ENCODE measurements at regions not wholly inside any gene's neighbourhood (a gene's known extent, or its start where the extent isn't known, plus 50 kb on each side); places are given as distances from the start of the nearest gene placed in this dataset.
"Not testable (repeated sequence)": the region's sequence is repeated elsewhere in the genome, so short reads cannot be mapped to it uniquely, and the experiment has no call there.

DNA sequence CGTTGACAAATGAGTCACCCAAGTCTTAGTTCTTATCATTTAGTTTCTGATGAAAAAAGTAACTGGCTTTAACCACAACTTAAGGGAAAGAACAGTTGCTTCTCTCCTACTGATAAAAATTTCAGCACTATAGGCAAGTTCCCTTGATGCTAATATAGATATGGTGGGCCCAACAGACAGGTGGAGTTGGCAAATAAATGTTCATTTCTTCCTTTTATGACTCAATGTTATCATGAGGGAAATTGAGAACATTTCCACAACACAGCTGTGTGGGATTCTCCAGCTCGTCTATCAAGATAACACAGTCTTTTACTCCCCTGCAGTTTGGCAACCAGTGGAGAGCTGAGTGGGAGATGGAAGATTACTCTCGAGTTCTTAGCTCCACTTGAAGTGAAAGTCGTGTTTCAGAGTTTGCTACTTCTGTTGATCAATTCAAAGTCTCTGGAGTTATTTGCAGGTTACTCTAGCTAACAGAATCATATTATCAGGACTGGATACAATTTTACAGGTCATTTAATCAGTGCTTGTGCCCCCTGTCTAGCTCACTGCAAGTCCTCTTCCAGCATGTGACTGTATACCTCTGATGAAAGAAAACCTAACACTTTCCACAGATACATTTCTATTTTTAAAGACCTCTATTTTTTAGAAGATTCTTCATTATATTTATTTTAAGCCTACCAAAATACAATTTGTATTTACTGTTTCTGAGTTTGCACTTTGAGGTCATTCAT is 270.6 kb upstream of the GK2 start (continued):
- TF ChIP-seq JUND (IDR thresholded peaks at IDR 0.05): no peak

DNA sequence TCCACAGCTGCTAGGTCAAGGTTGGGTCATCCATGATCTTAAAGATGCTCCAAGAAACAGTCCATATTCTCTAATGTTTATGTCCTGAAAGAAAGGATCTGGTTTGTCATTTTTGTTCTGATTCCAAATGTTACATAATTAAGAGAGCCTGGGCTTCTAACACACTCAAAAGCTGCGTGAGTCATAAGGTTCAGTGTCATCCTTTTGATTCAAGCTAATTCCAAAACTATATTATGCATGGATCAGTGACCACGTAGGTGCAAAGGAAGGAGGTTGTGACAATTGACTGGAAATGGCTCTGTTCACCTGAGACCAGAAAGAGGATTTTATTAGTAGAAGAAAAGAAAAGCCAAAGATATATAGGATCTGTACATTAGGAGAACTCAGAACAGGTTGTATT is 268.7 kb upstream of the GK2 start:
- TF ChIP-seq ELF1 (IDR thresholded peaks at IDR 0.05): no peak
- no peak for TF ChIP-seq TCF12 (IDR thresholded peaks at IDR 0.05)
- TF ChIP-seq EP300 (IDR thresholded peaks at IDR 0.05; ENCODE audit: borderline replicate concordance in 1 of 2, low read depth in 1 of 2, low read length in 1 of 2): no peak
- no peak for TF ChIP-seq JUND (IDR thresholded peaks at IDR 0.05)
- TF ChIP-seq, protein P1, sequence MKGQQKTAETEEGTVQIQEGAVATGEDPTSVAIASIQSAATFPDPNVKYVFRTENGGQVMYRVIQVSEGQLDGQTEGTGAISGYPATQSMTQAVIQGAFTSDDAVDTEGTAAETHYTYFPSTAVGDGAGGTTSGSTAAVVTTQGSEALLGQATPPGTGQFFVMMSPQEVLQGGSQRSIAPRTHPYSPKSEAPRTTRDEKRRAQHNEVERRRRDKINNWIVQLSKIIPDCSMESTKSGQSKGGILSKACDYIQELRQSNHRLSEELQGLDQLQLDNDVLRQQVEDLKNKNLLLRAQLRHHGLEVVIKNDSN (IDR thresholded peaks at IDR 0.05; ENCODE audit: borderline replicate concordance, low read depth): no peak
- TF ChIP-seq FOSL2 (IDR thresholded peaks at IDR 0.05; ENCODE audit: borderline replicate concordance, low read depth): no peak
- no peak for TF ChIP-seq RFX5 (IDR thresholded peaks at IDR 0.05; ENCODE audit: low read length)
- TF ChIP-seq RXRA (IDR thresholded peaks at IDR 0.05; ENCODE audit: borderline replicate concordance, low read depth): no peak
- no peak for TF ChIP-seq TEAD4 (IDR thresholded peaks at IDR 0.05; ENCODE audit: borderline replicate concordance, insufficient read depth)
- TF ChIP-seq, protein P2, sequence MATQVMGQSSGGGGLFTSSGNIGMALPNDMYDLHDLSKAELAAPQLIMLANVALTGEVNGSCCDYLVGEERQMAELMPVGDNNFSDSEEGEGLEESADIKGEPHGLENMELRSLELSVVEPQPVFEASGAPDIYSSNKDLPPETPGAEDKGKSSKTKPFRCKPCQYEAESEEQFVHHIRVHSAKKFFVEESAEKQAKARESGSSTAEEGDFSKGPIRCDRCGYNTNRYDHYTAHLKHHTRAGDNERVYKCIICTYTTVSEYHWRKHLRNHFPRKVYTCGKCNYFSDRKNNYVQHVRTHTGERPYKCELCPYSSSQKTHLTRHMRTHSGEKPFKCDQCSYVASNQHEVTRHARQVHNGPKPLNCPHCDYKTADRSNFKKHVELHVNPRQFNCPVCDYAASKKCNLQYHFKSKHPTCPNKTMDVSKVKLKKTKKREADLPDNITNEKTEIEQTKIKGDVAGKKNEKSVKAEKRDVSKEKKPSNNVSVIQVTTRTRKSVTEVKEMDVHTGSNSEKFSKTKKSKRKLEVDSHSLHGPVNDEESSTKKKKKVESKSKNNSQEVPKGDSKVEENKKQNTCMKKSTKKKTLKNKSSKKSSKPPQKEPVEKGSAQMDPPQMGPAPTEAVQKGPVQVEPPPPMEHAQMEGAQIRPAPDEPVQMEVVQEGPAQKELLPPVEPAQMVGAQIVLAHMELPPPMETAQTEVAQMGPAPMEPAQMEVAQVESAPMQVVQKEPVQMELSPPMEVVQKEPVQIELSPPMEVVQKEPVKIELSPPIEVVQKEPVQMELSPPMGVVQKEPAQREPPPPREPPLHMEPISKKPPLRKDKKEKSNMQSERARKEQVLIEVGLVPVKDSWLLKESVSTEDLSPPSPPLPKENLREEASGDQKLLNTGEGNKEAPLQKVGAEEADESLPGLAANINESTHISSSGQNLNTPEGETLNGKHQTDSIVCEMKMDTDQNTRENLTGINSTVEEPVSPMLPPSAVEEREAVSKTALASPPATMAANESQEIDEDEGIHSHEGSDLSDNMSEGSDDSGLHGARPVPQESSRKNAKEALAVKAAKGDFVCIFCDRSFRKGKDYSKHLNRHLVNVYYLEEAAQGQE (IDR thresholded peaks at IDR 0.05; ENCODE audit: low read depth, low read length): no peak
- TF ChIP-seq, protein P3, sequence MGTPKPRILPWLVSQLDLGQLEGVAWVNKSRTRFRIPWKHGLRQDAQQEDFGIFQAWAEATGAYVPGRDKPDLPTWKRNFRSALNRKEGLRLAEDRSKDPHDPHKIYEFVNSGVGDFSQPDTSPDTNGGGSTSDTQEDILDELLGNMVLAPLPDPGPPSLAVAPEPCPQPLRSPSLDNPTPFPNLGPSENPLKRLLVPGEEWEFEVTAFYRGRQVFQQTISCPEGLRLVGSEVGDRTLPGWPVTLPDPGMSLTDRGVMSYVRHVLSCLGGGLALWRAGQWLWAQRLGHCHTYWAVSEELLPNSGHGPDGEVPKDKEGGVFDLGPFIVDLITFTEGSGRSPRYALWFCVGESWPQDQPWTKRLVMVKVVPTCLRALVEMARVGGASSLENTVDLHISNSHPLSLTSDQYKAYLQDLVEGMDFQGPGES (IDR thresholded peaks at IDR 0.05; ENCODE audit: low read depth, low read length): no peak
- TF ChIP-seq, protein P4, sequence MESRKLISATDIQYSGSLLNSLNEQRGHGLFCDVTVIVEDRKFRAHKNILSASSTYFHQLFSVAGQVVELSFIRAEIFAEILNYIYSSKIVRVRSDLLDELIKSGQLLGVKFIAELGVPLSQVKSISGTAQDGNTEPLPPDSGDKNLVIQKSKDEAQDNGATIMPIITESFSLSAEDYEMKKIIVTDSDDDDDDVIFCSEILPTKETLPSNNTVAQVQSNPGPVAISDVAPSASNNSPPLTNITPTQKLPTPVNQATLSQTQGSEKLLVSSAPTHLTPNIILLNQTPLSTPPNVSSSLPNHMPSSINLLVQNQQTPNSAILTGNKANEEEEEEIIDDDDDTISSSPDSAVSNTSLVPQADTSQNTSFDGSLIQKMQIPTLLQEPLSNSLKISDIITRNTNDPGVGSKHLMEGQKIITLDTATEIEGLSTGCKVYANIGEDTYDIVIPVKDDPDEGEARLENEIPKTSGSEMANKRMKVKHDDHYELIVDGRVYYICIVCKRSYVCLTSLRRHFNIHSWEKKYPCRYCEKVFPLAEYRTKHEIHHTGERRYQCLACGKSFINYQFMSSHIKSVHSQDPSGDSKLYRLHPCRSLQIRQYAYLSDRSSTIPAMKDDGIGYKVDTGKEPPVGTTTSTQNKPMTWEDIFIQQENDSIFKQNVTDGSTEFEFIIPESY (IDR thresholded peaks at IDR 0.05; ENCODE audit: borderline replicate concordance, low read depth): no peak
- TF ChIP-seq NRF1 (IDR thresholded peaks at IDR 0.05; ENCODE audit: low read depth, low read length): no peak
- TF ChIP-seq SIN3A (IDR thresholded peaks at IDR 0.05; ENCODE audit: borderline replicate concordance, low read depth, low read length): no peak
- TF ChIP-seq, protein P5, sequence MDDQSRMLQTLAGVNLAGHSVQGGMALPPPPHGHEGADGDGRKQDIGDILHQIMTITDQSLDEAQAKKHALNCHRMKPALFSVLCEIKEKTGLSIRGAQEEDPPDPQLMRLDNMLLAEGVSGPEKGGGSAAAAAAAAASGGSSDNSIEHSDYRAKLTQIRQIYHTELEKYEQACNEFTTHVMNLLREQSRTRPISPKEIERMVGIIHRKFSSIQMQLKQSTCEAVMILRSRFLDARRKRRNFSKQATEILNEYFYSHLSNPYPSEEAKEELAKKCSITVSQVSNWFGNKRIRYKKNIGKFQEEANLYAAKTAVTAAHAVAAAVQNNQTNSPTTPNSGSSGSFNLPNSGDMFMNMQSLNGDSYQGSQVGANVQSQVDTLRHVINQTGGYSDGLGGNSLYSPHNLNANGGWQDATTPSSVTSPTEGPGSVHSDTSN (IDR thresholded peaks at IDR 0.05): no peak
- Histone ChIP-seq H3K27me3 (ENCODE audit: insufficient read depth) (no peaks in the 10 kb centered on the region), H3K9me2 (no peaks in the 10 kb centered on the region), H3K36me3 (replicated peaks in 1 of 2; ENCODE audit: control insufficient read depth in 1 of 2, insufficient read depth in 2 of 2, low read length in 1 of 2) (no peaks in the 10 kb centered on the region), H3K4me2 (no peak overlapping the region), H4K20me1 (ENCODE audit: insufficient read depth) (no peaks in the 10 kb centered on the region), H3K79me2 (ENCODE audit: insufficient read depth) (no peaks in the 10 kb centered on the region), H3K27ac (ENCODE audit: low read depth in 2 of 2, low read length in 1 of 2) (no peak overlapping the region), H3K9me3 (no peaks in the 10 kb centered on the region), H3F3A (replicated peaks; ENCODE audit: insufficient read depth) (no peaks in the 10 kb centered on the region), H3K4me1 (ENCODE audit: control insufficient read depth in 1 of 2, insufficient read depth in 2 of 2, low read depth in 1 of 2, low read length in 1 of 2) (peaks cover 0 to 2% of the 10 kb centered on the region in 2 experiments; a peak in 1 of 4 replicates), H2AFZ (ENCODE audit: low read depth) (no peak overlapping the region), H3K4me3 (ENCODE audit: low read depth in 2 of 2, low read length in 1 of 2) (no peak overlapping the region), H3K9ac (no peak overlapping the region)
- no peak for DNase-seq
- WGBS (ENCODE audit: low lambda C conversion rate): 40% methylated on average over 2 of the region's 2 CpGs
- POLR2A ChIA-PET: no interaction called here
- CTCF ChIA-PET: no interaction called here

DNA sequence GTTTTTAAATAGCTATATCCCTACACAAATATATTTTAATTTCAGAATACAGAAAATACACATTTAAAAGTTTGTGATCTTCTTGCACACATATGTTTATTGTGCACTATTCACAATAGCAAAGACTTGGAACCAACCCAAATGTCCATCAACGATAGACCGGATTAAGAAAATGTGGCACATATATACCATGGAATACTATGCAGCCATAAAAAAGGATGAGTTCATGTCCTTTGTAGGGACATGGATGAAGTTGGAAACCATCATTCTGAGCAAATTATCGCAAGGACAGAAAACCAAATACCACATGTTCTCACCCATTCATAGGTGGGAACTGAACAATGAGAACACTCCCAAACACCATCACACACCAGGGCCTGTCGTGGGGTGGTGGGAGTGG is 266.9 kb upstream of the GK2 start:
- CTCF ChIA-PET; H2AFZ ChIP-seq (ENCODE audit: low read depth); H3K4me2 ChIP-seq; H3F3A ChIP-seq (replicated peaks; ENCODE audit: insufficient read depth); H3K9me3 ChIP-seq; H4K20me1 ChIP-seq (ENCODE audit: insufficient read depth); H3K27me3 ChIP-seq (ENCODE audit: insufficient read depth); POLR2A ChIA-PET; H3K79me2 ChIP-seq (ENCODE audit: insufficient read depth); H3K4me3 ChIP-seq (ENCODE audit: low read depth in 2 of 2, low read length in 1 of 2); H3K9ac ChIP-seq; DNase-seq; H3K36me3 ChIP-seq (replicated peaks in 1 of 2; ENCODE audit: control insufficient read depth in 1 of 2, insufficient read depth in 2 of 2, low read length in 1 of 2); H3K4me1 ChIP-seq (ENCODE audit: control insufficient read depth in 1 of 2, insufficient read depth in 2 of 2, low read depth in 1 of 2, low read length in 1 of 2); H3K27ac ChIP-seq (ENCODE audit: low read depth in 2 of 2, low read length in 1 of 2); H3K9me2 ChIP-seq: not testable (repeated sequence)
- 70% methylated on average over 4 of the region's 4 CpGs for WGBS (ENCODE audit: low lambda C conversion rate)

Measured in SK-N-SH (cell line).